GM21447 (cell line): ENCODE measurements at regions not wholly inside any gene's neighbourhood (a gene's known extent, or its start where the extent isn't known, plus 50 kb on each side); places are given as distances from the start of the nearest gene placed in this dataset.
"Not testable (repeated sequence)": the region's sequence is repeated elsewhere in the genome, so short reads cannot be mapped to it uniquely, and the experiment has no call there.

ENCODE experiments used
- ATAC-seq: cut with Tn5 transposase; IDR thresholded peaks from one replicate; pipeline ENCODE4 v1.9.1; 2021; ENCODE audit not compliant: unreplicated experiment

DNA sequence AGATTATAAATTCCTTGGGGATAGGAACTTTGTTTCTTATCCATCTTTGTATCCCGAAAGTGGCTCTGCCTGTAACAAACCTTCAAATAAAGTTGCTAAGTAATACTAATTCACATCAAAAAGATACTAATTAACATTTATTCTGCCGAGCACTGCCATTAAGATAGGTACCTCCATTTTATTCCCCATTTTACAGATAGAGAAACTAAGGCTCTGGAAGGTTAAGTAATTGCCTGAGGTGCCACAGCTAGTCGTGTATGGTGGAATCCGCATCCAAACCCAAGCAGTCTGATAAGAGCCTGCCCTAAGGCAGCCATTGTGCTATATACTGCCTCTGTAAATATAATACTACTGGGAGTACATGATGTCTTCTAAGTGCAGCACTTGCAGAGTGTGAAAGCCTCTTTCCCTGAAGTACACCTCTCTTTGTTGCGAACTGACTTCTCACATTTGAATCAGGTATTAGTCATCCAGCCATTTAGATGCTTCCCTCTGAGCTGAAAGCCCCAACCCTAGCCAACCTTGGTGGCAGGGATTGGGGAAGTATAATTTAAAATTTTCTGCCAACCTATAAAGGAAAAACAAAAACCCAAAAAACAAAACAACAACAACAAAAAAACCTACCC, 78.5 kb upstream of the CHD2 start:
- no peak for ATAC-seq

DNA sequence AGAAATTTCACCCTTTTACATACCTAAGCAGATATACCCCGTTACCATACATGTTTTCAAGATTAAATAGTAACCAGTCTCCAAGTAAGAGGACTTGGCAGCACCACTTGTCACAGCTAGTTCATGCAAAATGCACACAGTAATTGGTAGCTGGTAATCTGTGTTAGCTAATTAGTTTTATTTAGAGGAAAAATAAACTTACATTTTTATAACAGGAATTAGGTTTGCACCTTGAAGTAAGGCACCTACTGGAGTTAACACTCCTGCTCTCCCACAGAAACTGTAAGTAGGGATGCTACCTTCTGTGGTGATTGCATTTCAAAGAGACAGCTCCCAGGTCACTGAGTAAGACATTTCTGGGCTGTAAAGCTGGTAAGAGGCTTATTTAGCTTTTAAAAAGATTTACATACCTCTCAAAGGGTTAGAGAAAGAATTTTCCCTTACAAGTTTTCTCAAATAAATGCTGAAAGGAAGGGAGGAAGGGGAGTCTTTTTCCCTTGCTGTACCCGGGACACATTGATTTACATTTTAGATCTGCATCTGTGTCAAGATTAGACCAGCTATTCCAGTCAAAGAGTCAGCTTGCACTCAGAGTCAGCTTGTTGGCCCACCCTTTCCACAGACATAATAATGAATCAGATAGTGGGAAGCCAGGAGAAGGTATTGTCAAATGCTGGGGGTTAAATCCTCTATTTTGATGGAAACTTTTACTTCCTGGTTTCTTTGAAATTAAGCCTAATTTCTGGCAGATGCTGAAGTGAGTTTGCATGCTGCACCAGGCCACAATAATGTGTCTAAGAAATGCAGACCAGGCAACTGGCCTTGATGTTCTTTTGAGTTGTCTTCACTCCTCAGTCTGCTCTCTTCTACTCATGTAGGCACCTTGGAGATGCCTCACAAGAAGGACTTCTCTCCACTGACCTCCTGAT, 77.6 kb upstream of the CHD2 start:
- no peak for ATAC-seq

DNA sequence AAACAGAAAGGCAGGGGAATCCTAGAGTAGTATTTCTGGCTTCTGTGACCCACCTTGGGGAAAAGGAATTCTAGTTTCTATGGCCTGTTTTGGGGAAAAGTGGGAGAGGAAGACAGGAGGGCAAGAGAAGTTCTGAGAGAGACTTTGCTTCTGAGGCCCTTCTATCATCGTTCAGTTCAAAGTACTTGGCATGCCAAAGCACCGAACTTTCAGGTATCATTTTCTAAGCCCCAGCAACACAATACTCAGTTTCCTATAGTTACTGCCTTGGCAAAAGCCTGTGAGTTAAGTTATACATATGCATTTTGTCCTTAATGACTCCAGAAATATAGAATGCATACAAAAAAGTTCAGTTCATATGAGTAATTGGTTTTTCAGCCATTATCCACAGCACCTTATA, 74.1 kb upstream of the CHD2 start:
- no peak for ATAC-seq

DNA sequence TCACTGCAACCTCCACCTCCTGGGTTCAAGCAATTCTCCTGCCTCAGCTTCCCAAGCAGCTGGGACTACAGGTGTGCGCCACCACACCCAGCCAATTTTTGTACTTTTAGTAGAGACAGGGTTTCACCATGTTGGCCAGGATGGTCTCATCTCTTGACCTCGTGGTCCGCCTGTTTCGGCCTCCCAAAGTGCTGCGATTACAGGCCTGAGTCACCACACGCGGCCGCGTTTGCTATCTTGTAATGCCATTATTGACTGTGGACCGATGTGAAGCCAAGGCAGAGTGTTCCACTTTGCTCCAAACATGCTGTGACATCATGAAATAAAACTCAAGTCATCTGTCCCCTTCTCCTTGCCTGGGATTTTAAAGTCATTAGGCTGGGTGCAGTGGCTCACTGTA, 72.1 kb upstream of the CHD2 start:
- ATAC-seq = not testable (repeated sequence)

DNA sequence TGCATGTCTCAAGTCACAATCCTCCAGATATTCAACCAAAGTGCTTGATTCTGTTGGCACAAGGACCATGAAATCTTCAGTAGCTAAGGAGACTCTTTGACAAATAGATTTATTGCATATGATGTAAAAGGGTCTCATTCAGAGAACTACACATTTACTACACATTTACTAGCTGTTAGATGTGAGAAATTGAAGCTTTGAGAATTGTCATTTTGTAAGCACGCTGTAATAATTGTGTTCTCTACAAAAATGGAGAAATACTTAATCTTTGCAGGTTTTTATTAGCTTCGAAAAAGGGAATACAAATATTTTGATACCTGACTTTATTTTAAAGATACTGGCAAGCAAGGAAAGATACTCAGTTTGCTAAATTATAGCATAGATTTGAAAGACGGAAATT, 70.2 kb upstream of the CHD2 start:
- no peak for ATAC-seq

DNA sequence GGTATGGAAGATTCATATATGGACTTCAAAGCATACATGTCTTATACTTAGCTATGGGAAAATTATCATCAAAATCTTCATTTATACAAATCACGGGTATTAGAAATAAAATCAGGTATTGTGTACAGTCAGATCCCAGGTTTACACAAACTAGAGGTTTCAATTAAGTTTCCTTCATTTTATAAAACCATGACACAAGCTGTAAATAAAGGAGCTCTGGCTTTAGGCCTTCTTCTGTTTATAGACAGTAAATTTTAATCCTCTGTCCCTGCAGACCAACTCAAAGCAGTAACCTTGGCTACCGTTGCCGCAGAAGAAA, 68.8 kb upstream of the CHD2 start:
- ATAC-seq = no peak

DNA sequence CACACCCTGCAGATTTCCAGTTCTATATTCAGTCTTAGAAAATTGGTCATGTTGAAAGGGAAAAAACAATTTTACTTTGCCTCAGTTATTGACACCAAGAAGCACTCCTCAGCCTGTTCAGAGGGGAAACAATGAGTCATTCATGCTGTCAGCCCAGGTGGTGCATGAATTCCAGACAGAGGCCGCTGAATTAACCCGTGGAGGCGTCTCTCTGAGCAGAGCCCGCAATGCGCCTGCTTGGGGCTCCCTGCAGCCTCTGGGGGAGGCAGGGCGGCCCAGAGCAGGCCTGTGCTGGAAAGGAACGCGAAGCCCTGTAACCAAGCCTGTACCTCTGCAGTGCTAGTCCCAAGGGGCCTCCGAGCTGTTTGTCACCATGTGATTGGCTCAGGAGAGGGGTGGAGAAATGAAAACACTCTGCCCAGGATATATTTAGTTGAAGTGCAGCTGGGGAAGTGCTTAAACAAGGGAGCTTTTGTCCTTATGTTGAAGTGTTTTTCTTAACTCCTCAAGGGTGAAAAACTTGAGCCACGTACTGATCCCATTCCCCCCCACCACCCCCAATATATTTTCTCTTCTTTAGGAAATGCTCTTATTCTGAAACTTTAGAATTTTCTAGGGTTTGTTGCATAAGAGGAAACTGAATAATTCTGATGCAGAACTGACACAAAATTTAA, 68.3 kb upstream of the CHD2 start:
- peak; percentile 92 for ATAC-seq

DNA sequence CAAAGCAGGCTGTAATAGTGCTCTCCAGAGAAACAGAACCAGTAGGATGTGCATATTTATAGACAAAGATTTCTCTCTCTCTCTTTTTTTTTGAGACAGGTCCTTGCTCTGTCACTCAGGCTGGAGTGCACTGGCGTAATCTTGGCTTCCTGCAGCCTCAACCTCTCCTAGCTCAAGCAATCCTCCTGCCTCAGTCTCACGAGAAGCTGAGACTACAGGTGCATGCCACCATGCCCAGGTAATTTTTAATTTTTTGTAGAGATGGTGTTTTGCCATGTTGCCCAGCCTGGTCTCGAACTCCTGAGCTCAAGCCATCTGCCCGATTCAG, 67.1 kb upstream of the CHD2 start:
- no peak for ATAC-seq

DNA sequence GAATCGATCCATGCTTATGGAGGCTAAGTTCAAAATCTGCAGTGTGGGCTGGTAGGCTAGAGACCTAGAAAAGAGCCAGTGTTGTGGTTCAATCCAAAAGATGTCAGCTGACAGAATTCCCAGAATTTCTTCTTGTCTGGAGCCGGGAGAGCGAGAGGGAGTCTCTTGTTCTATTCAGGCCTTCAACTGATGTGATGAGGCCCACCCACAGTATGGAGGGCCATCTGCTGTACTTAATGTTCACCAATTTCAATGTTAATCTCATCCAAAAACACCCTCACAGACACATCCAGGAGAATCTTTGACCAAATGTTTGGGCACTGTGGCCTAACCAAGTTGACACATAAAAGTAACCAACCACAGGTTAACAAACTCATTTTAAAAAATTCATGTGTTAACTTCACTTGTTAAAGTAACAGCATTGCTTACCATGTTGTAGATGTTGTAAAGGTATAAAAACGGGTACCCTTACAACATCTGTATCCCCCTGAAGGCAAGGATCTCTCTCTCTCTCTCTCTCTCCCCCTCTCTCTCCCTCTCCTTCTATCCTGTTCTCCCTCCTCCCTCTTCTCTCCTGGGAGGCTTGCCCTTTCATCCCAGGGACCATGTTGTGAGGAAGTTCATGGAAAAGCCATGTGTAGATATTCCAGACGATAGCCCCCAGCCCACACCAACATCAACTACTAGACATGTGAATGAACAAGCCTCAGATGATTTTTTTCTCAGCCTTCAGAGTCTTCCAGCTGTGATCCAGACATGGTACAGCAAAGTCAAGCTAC, 66.4 kb upstream of the CHD2 start:
- no peak for ATAC-seq

DNA sequence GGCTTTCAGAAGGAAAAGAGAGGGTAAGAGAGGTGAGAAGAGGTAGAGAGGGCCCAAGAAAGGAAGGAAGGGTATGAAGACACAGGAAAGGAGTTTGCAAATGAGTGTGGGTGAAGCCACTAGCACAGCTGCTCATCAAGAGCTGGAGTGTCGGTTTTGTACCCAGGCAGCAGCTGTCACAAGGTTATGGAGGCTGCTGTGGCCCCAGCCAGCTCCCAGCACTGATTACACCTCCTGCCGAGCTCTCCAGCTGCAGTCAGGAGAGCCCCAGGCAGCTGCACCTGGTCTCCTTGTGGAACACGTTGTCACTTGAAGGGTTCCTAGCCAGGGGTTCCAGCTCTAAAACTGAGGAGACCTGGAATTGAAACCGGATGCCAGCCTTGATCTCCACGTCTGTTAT, 60.4 kb upstream of the CHD2 start:
- peak; percentile 91 for ATAC-seq

DNA sequence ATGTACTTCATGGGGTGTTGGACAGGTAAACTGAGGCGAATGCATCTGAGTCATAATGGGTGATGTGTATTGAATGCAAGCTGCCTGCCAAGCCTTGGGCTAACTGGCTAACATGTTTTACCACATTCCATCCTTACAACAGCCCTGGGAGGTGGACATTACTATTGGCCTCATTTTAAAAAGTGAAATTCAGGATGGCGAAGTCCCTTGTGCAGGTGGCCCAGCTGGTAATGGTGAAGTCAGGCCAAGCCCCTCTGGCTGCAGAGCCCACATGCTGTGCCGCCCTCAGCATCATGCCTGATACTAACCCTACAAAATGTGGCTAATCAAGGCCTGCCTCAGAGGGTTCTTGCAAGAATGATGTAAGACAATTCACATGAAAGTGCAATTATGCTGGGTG, 60.0 kb upstream of the CHD2 start:
- no peak for ATAC-seq

DNA sequence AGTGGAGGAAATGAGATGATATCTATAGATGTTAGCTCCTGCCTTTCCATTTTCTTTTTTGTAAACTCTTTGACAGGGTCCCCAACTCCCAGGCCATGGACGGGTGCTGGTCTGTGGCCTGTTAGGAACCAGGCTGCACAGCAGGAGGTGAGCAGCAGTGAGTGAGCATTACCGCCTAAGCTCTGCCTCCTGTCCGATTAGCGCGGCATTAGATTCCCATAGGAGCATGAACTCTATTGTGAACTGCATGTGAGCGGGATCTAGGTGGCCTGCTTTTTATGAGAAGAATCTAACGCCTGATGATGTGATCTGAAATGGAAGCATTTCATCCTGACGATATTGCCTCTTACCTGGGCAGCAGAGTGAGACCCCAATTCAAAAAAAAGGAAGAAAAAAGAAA, 56.8 kb upstream of the CHD2 start:
- no peak for ATAC-seq

DNA sequence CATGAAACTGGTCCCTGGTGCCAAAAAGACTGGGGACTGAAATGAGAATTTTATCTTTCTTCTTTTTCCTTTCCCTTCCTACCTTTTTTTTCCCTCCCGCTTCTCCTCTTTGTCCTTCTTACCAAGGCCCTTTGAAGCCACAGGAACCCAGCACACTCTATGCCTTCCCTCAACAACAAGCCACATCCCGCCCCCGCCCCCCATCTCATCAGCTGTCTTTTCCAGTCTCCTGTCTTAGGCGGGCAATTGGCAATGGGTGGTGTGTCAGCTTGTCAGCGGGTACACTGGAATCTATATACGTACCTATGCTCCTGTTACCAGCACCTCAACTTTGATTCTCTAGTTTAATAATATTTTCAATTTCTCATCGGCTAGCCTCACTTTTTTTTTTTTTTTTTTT, 56.3 kb upstream of the CHD2 start:
- no peak for ATAC-seq

DNA sequence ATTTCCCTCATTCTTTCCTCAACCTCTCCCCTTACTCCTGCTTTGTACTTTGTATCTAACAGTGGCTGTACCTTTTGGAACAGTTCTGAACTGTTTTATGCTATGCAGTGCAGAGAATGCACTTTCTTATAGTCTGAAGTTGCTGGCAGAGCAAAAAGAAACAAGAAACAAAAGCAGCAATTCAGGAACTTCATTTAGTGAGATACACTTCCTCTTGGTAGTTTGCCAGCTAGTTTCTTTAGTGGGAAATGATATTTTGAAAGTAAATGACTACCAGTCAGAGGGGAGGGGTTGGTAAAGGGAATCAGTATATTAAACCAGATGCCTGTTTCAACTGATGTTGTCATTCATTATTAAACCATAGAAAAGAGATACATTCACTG, 55.0 kb upstream of the CHD2 start:
- ATAC-seq = peak; percentile 65

DNA sequence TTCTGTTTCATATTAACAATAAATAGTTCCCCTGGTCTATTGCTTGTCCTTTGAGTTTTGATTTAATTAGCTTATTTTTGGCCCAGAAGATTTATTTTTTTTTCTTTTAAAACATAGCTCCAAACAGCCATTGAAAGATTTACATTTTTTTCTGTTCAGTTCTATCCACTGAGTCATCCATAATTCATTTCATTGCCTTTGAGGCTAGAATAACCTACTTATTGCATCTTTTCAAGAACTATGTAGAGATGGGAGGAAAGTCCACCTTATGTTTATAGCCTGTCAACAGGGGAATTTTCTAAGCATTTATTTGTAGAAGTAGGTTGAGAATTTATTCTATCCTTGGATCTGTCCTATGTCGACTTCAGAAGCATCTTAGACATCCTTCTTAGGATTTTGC, 53.4 kb upstream of the CHD2 start:
- ATAC-seq = no peak

DNA sequence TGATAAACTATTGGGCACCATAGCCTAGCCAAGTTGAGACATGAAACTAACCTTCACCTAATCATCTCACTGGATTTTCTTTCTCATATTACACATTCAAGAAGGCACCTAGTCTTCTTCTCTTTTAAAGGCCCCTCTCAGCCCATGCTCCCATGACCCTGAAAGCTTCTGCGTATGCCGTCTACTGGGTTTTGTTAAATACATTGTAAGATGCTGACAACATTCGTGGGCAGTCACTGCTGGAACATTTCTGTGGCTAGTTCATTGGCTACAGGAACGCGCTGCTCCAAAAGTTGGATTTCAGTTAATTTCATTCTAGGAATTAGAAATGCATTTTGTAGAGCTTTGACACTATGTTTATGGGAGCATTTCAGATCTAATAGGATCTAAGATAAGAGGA, 52.3 kb upstream of the CHD2 start:
- no peak for ATAC-seq

DNA sequence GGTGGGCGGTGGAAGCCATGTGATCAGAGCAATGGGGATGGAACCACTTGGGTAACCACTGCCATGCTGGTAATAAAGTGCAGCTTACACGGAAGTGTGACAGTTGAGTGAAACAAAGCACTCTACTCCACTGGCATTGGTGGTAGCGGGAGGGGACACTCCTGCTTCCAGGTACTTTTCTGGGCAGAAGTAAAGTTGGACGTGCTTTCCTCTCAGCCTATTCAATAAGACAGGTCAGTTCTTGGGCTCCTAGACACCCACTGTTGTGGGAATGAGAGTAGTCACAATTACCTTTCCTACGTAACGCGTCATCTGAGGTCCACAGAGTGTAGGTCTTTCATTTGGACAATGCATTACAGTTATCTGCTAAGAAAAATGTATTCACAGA, 51.7 kb upstream of the CHD2 start:
- ATAC-seq = no peak

DNA sequence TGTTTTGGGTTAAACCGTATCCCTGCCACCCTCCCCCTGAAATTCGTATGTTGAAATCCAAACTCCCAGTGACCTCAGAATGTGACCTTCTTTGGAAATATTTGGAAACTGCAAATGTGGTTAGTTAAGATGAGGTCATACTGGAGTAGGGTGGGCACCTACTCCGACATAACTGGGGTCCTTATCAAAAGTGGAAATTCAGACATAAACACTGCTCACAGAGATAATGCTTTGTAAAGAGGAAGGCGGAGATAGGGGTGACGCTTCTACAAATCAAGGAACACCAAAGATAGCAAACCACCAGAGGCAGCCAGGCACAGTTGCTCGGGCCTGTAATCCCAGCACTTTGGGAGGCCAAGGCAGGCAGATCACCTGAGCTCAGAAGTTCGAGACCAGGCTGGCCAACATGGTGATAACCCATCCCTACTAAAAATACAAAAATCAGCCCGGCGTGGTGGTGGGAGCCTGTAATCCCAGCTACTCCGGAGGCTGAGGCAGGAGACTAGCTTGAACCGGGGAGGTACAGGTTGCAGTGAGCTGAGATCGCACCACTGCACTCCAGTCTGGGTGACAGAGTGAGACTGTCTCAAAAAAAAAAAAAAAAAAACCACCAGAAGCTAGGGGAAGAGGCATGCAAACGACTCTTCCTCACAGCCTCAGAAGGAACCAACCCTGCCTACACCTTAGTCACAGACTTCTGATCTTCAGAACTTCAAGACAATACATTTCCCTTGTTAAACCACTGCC, 51.1 kb upstream of the CHD2 start:
- ATAC-seq = peak; percentile 73

DNA sequence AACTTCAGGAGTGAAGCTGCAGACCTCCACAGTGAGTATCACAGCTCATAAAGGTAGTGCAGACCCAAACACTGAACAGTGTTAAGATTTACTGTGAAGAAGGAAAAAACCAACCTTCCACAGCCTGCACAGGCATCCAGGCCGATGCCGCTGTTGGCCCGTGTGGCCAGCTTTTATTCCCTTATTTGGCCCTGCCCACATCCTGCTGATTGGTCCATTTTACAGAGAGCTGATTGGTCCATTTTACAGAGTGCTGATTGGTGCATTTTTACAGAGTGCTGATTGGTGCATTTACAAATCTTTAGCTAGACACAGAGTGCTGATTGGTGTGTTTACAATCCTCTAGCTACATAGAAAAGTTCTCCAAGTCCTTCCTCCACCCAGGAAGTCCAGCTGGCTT, 49.9 kb upstream of the CHD2 start:
- not testable (repeated sequence) for ATAC-seq
